Stomach (tissue), 8 donors: ENCODE measurements at regions not wholly inside any gene's neighbourhood (a gene's known extent, or its start where the extent isn't known, plus 50 kb on each side); places are given as distances from the start of the nearest gene placed in this dataset.

ENCODE experiments used
- DNase-seq, 2 donors: peaks; one replicate each; pipeline versions ENCODE4 v3.0.0 to v3.0.0-alpha.2; 2013 to 2019
- H3K27ac ChIP-seq, 5 donors: fragments of 200-600 bp in 4 of 5; sonication (generic) in 4 of 5; one replicate each; pipeline ENCODE4 v1.5.1; 2013 to 2019; ENCODE audit warnings: mild to moderate bottlenecking in 1 of 5, moderate library complexity in 1 of 5
- H3K27me3 ChIP-seq, 3 donors: fragments of 200-600 bp; sonication (generic); one replicate each; pipeline ENCODE4 v1.5.1; 2017 to 2019; ENCODE audit warnings: mixed run types in 1 of 3
- H3K36me3 ChIP-seq, 4 donors: fragments of 200-600 bp; sonication (generic); 1 replicate in 3 of 4; 2 replicates in 1 of 4; pipeline ENCODE4 v1.5.1; 2016 to 2019
- H3K4me1 ChIP-seq, 4 donors: fragments of 200-600 bp; sonication (generic); one replicate each; pipeline ENCODE4 v1.5.1; 2016 to 2019
- H3K4me3 ChIP-seq, 4 donors: fragments of 200-600 bp; sonication (generic) in 3 of 4; one replicate each; pipeline ENCODE4 v1.5.1; 2016 to 2019; ENCODE audit warnings: mild to moderate bottlenecking in 1 of 4
- H3K9me3 ChIP-seq, 4 donors: fragments of 200-600 bp; sonication (generic); one replicate each; pipeline ENCODE4 v1.5.1; 2016 to 2019
- EP300 ChIP-seq: sonication (generic); formaldehyde crosslinking; IDR thresholded peaks from one replicate; pipeline ENCODE4 v1.6.1; 2017; ENCODE audit warnings: antibody characterized with exemption
- POLR2A ChIP-seq, 4 donors: fragments of 450-650 bp; IDR thresholded peaks; one replicate each; pipeline ENCODE4 v1.6.1; 2016; ENCODE audit warnings: antibody characterized with exemption in 4 of 4, control low read depth in 2 of 4, mild to moderate bottlenecking in 1 of 4, moderate library complexity in 1 of 4
- POLR2AphosphoS5 ChIP-seq, 3 donors: sonication (generic); formaldehyde crosslinking; IDR thresholded peaks; one replicate each; pipeline ENCODE4 v1.6.1; 2016; ENCODE audit warnings: antibody characterized with exemption in 3 of 3
- WGBS, 5 donors: extraction: QIAGEN DNeasy Blood & Tissue Kit in 3 of 5; methylation state at CpG; one replicate each; pipeline versions ENCODE4 v1.1.5 to v1.1.7; 2013 to 2018; 5-methylcytosine and 5-hydroxymethylcytosine counted together
- intact Hi-C: fragments of 100-400 bp; cut with DNase I; formaldehyde crosslinking; loops from one replicate; pipeline ENCODE4 v1.15.1; 2023; ENCODE audit warnings: low total_unique reads
- TF ChIP-seq, protein P1 (sequence below), 7 experiments: fragments of 450-650 bp in 4 of 7; fragments of 200-600 bp in 3 of 7; sonication (generic) in 3 of 7; IDR thresholded peaks; one replicate each; pipeline ENCODE4 v1.5.1; 2016 to 2019; ENCODE audit warnings: antibody characterized with exemption in 7 of 7, control low read depth in 2 of 7, mild to moderate bottlenecking in 1 of 7
- donor health status: healthy with polysubstance abuse.
- donor health status: Bipolar disorder and iron deficiency.
- donor health status: healthy.

DNA sequence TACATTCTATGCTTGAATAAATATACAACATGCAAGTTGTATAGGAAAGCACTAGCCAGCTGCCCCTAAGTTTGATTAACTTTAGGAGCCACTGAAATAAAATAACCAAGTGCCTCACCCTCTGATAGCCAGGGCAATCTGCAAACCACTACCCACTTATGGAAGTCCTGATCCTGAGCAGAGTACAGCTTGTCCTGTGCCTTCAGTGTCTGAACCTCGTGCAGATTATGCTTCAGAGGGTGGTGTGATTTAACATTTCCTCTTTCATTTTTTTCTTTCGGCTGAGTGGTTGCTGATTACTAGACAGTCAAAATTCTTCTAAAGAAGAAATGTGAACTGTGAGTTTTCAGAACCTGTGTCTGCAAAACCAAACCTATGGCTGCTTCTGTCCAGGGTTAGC lies 327.7 kb downstream of the PIK3R1 start:
- Histone ChIP-seq H3K4me3 (no peak overlapping the region), H3K27ac (peak overlapping the region in 1 of 5 donors; percentile 7), H3K27me3 (peaks cover 0 to 8% (median 0%) of the 10 kb centered on the region in 3 donors), H3K9me3 (no peaks in the 10 kb centered on the region), H3K36me3 (no peaks in the 10 kb centered on the region), H3K4me1 (no peaks in the 10 kb centered on the region)
- WGBS, 5 donors = 24 to 33% (median 29%) methylated on average over 2 of the region's 2 CpGs
- DNase-seq = no peak
- intact Hi-C loops = no loop called here
- TF ChIP-seq POLR2AphosphoS5 (IDR thresholded peaks at IDR 0.05) (no peak), EP300 (no peak), POLR2A (IDR thresholded peaks at IDR 0.05) (no peak)
- TF ChIP-seq, protein P1, sequence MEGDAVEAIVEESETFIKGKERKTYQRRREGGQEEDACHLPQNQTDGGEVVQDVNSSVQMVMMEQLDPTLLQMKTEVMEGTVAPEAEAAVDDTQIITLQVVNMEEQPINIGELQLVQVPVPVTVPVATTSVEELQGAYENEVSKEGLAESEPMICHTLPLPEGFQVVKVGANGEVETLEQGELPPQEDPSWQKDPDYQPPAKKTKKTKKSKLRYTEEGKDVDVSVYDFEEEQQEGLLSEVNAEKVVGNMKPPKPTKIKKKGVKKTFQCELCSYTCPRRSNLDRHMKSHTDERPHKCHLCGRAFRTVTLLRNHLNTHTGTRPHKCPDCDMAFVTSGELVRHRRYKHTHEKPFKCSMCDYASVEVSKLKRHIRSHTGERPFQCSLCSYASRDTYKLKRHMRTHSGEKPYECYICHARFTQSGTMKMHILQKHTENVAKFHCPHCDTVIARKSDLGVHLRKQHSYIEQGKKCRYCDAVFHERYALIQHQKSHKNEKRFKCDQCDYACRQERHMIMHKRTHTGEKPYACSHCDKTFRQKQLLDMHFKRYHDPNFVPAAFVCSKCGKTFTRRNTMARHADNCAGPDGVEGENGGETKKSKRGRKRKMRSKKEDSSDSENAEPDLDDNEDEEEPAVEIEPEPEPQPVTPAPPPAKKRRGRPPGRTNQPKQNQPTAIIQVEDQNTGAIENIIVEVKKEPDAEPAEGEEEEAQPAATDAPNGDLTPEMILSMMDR (IDR thresholded peaks at IDR 0.05) = no peak

DNA sequence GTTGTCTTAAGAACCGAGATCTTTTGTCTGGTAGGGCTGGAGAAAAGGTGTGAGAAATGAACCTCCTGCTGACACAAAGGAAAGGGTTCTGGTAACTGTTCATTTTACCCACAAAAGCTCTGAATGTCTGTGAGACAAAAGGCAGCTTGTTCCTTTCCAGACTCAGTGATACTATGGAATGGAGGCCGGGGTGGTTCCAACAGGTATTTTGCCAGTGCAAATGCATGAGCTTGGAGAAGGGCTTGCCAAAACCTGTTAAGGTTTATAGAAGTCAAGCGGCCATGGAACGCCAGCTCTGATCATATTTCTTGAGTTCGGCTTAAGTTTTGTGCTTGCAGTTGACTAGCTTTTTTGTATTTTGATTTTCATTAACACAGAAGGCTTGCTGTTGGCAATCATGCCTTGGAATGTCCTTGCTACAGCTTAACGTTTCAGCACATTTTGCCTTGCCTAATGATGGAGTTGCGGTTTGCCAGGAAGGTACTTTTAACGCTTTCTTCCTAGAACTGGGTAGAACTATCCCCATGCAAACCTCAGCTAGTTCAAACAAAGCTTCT lies 328.6 kb downstream of the PIK3R1 start:
- Histone ChIP-seq H3K27ac (no peak overlapping the region), H3K4me3 (no peak overlapping the region), H3K36me3 (no peaks in the 10 kb centered on the region), H3K4me1 (no peaks in the 10 kb centered on the region), H3K27me3 (peaks cover 0 to 4% (median 0%) of the 10 kb centered on the region in 3 donors), H3K9me3 (no peaks in the 10 kb centered on the region)
- intact Hi-C loops = no loop called here
- no peak for DNase-seq
- TF ChIP-seq POLR2A (IDR thresholded peaks at IDR 0.05) (no peak), POLR2AphosphoS5 (IDR thresholded peaks at IDR 0.05) (no peak), EP300 (no peak)
- TF ChIP-seq, protein P1 (IDR thresholded peaks at IDR 0.05) = no peak
- 83 to 91% (median 88%) methylated on average over 8 of the region's 8 CpGs for WGBS, 5 donors

DNA sequence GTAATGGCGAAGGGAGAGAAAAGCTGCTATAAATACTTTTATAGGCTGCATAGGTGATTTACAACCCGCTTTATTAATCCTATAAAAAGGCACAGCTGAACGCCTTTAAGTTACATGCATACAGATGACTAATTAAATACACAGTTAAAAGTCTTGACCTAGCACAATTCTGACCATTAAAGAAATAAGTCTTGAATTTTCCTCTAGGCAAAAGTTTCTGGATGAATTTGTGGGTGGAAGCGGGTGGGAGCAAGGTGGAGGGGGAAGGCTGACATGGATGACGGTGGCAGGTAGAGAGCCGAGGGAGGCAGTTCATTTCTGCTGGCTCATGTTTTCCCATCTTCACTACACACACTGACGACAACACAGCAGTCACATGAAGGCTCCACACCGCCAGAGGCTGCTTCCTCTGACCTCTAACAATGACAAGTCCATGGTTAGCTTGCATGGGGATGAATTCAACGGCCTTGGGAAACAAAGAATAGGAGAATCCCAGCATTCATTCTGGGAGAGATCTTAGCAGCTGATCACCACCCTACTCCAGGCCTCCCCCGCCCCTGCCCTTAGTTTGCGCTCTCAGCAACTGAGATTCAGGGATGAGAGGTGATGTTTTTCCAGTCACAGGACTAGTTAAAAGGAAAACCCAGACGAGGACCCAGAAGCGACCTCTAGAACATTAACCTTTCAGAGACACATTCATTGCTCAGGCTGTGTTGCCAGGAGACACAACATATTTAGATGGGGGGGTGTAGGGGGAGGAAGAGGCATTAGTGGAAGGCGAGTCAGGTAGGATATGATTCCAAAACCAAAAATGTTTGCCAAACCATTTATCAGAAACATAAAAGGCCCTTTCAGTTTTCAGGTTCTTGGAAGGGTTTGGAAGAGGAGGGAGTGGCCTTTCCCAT lies 329.3 kb downstream of the PIK3R1 start:
- DNase-seq = peak in 1 of 2 donors; percentile 45

DNA sequence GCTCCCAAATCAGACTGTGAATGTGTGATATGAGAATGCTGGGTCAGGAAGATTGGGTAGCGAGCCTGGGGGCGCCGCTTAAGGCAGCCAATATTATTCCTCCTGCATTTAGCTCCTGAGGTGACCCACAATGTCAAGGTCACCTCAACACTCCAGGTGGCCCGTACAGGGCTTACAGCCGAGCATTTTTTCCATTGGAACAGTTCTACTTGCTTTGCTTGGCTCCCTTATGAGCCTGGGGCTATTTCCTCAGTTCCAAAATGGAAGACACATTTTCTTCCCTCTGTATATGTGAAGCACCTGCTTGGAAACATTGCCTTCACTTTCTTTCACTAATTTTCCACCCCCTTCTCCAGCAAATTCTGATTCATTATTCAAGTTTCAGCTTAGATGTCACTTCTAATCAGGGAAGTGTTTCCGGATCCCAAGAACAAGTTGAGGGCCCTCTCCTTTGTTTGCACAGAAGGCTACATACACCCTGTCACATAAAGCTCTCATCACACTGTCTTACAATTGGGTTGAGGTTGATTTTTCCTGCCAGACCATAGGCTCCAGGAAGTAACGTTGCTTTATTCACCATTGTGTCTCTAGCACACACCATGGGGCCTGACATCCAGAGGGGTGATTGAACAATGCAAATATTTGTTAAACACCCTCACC lies 330.2 kb downstream of the PIK3R1 start:
- H3K36me3 ChIP-seq = no peaks in the 10 kb centered on the region
- H3K27me3 ChIP-seq = no peaks in the 10 kb centered on the region
- TF ChIP-seq, protein P1 (IDR thresholded peaks at IDR 0.05) = no peak
- TF ChIP-seq POLR2A (IDR thresholded peaks at IDR 0.05) = no peak
- no peak for TF ChIP-seq EP300
- no peak for TF ChIP-seq POLR2AphosphoS5 (IDR thresholded peaks at IDR 0.05)
- no peaks in the 10 kb centered on the region for H3K9me3 ChIP-seq
- H3K4me3 ChIP-seq = no peak overlapping the region
- no peak overlapping the region for H3K27ac ChIP-seq
- WGBS, 5 donors = 76 to 82% (median 79%) methylated on average over 7 of the region's 7 CpGs
- DNase-seq = no peak
- intact Hi-C loops = no loop called here
- no peaks in the 10 kb centered on the region for H3K4me1 ChIP-seq

More for the DNA sequence above, 329.3 kb downstream of the PIK3R1 start:
- no peaks in the 10 kb centered on the region for H3K36me3 ChIP-seq
- no peak overlapping the region for H3K4me3 ChIP-seq
- H3K27ac ChIP-seq = no peak overlapping the region
- no peaks in the 10 kb centered on the region for H3K27me3 ChIP-seq
- H3K4me1 ChIP-seq = no peaks in the 10 kb centered on the region
- intact Hi-C loops = no loop called here
- H3K9me3 ChIP-seq = no peaks in the 10 kb centered on the region
- WGBS, 5 donors = 81 to 84% (median 82%) methylated on average over 14 of the region's 14 CpGs
- no peak for TF ChIP-seq EP300
- TF ChIP-seq, protein P1 (IDR thresholded peaks at IDR 0.05) = no peak
- TF ChIP-seq POLR2A (IDR thresholded peaks at IDR 0.05) = no peak
- TF ChIP-seq POLR2AphosphoS5 (IDR thresholded peaks at IDR 0.05) = no peak
